SU-DHL-6 (cell line): ENCODE measurements at regions not wholly inside any gene's neighbourhood (a gene's known extent, or its start where the extent isn't known, plus 50 kb on each side); places are given as distances from the start of the nearest gene placed in this dataset.

Source experiments
- H2AFZ ChIP-seq: fragments of 200-600 bp; sonication (generic); 2 replicates; pipeline ENCODE4 v1.6.1; 2014; ENCODE audit warnings: low read depth, mild to moderate bottlenecking, moderate library complexity, mixed read lengths, antibody characterized with exemption, low read length; ENCODE audit not compliant: severe bottlenecking
- H3F3A ChIP-seq: fragments of 200-600 bp; shearing (Covaris generic); 2 replicates; pipeline ENCODE4 v1.6.0; 2016; ENCODE audit warnings: antibody characterized with exemption, mild to moderate bottlenecking; ENCODE audit not compliant: insufficient read depth
- H3K27ac ChIP-seq: fragments of 200-600 bp; sonication (generic); 2 replicates; pipeline ENCODE4 v1.5.1; 2016; ENCODE audit warnings: low read depth, mild to moderate bottlenecking, low read length, moderate library complexity, mixed read lengths
- H3K27me3 ChIP-seq: fragments of 200-600 bp; sonication (generic), shearing (Covaris generic); 2 replicates; pipeline ENCODE4 v1.6.0; 2014; ENCODE audit warnings: mild to moderate bottlenecking, low read length
- H3K36me3 ChIP-seq: fragments of 200-600 bp; sonication (generic); 2 replicates; pipeline ENCODE4 v1.6.1; 2014; ENCODE audit warnings: mild to moderate bottlenecking, low read length, mixed read lengths
- H3K4me2 ChIP-seq: fragments of 300-600, 200-600 bp; shearing (Covaris generic), sonication (generic); 2 replicates; pipeline ENCODE4 v1.6.0; 2014; ENCODE audit warnings: low read length, low read depth, mild to moderate bottlenecking; ENCODE audit not compliant: poor library complexity, severe bottlenecking
- H3K4me3 ChIP-seq: fragments of 200-600 bp; sonication (generic); 2 replicates; pipeline ENCODE4 v1.5.1; 2014; ENCODE audit warnings: antibody characterized with exemption, low read length, mild to moderate bottlenecking, mixed read lengths; ENCODE audit not compliant: insufficient read depth, poor library complexity, severe bottlenecking
- H3K79me2 ChIP-seq: fragments of 200-600 bp; sonication (generic); 2 replicates; pipeline ENCODE4 v1.6.1; 2014; ENCODE audit warnings: mild to moderate bottlenecking, low read length, moderate library complexity; ENCODE audit not compliant: insufficient read depth
- H3K9ac ChIP-seq: fragments of 200-600 bp; sonication (generic); 2 replicates; pipeline ENCODE4 v1.7.0; 2014; ENCODE audit warnings: mild to moderate bottlenecking, low read length
- H3K9me2 ChIP-seq: fragments of 200-600 bp; sonication (generic); replicated peaks from 2 replicates; pipeline ENCODE4 v1.6.1; 2014; ENCODE audit warnings: low read length; ENCODE audit not compliant: insufficient read depth
- H3K9me3 ChIP-seq: fragments of 200-600 bp; sonication (generic); 2 replicates; pipeline ENCODE4 v1.6.1; 2014; ENCODE audit warnings: low read length, mixed read lengths; ENCODE audit not compliant: insufficient read depth
- H4K20me1 ChIP-seq: fragments of 200-600 bp; sonication (generic); 2 replicates; pipeline ENCODE4 v1.6.1; 2014; ENCODE audit warnings: low read depth, mild to moderate bottlenecking, antibody characterized with exemption, low read length, moderate library complexity, mixed read lengths
- CTCF ChIP-seq: fragments of 200-600 bp; sonication (generic); IDR thresholded peaks from one replicate; pipeline ENCODE4 v1.5.1; 2017; ENCODE audit warnings: antibody characterized with exemption, mild to moderate bottlenecking, low read length, moderate library complexity; ENCODE audit not compliant: insufficient read depth, poor library complexity, severe bottlenecking
- EZH2phosphoT487 ChIP-seq: fragments of 200-600 bp; sonication (generic), shearing (Covaris generic); conservative IDR thresholded peaks from 2 replicates; pipeline ENCODE4 v1.6.1; 2018; ENCODE audit warnings: mild to moderate bottlenecking, antibody characterized with exemption, low read length, moderate library complexity, mixed read lengths

GRCh38 chr2:457262-457661 lies 169.4 kb upstream of the ALKAL2 start:
- Histone ChIP-seq H4K20me1 (no peaks in the 10 kb centered on the region), H3K9me3 (no peaks in the 10 kb centered on the region), H3K79me2 (no peaks in the 10 kb centered on the region), H3K9ac (no peak overlapping the region), H2AFZ (no peak overlapping the region), H3K27me3 (no peaks in the 10 kb centered on the region), H3K27ac (no peak overlapping the region), H3K4me3 (no peak overlapping the region), H3K9me2 (no peaks in the 10 kb centered on the region), H3K4me2 (no peak overlapping the region), H3K36me3 (no peaks in the 10 kb centered on the region), H3F3A (no peaks in the 10 kb centered on the region)
- TF ChIP-seq CTCF (no peak), EZH2phosphoT487 (no peak)

GRCh38 chr2:455913-456312 lies 168.0 kb upstream of the ALKAL2 start:
- Histone ChIP-seq H3K4me2 (no peak overlapping the region), H2AFZ (no peak overlapping the region), H3K79me2 (no peaks in the 10 kb centered on the region), H3K27ac (no peak overlapping the region), H3K9ac (no peak overlapping the region), H3K27me3 (no peaks in the 10 kb centered on the region), H3K9me2 (no peaks in the 10 kb centered on the region), H3K9me3 (no peaks in the 10 kb centered on the region), H3K4me3 (no peak overlapping the region), H3K36me3 (no peaks in the 10 kb centered on the region), H3F3A (no peaks in the 10 kb centered on the region), H4K20me1 (no peaks in the 10 kb centered on the region)
- no peak for TF ChIP-seq EZH2phosphoT487
- no peak for TF ChIP-seq CTCF

DNA sequence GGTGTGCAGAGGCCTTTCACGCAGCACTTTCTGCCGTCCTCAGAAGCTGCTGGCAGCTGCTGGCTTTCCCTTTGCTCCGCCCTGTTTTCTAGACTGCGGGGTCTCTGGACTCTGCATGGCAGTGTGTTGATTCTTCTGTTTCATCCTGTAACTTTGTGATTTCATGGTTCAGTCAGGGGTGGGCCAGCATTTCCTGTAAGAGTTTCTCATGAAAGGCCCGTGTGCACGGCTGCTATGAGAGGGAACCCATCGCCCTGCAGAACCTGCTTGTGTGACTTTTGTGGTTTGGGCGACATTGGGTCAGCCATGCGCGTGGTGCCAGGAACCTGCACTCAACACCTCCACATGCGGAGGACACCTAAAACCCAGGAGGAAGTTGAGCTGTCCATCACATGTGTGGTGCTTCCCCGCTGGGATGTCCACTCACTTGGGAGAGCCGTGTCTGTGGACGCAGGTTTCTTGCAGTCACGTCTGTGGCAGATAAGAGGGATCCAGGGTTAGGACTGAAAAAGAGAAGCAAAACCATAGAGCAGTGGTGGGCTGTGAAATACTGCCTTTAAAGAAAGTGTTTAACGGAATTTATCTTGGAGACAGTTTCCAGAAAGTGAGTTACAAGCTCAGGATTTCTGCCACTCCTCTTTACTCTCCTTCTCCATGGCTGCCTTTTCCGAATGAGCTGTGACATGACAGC lies 167.3 kb upstream of the ALKAL2 start:
- Histone ChIP-seq H2AFZ (no peak overlapping the region), H3F3A (no peaks in the 10 kb centered on the region), H3K9me2 (no peaks in the 10 kb centered on the region), H3K9me3 (no peaks in the 10 kb centered on the region), H3K36me3 (no peaks in the 10 kb centered on the region), H3K4me3 (no peak overlapping the region), H3K9ac (no peak overlapping the region), H3K4me2 (no peak overlapping the region), H4K20me1 (no peaks in the 10 kb centered on the region), H3K27ac (no peak overlapping the region), H3K27me3 (no peaks in the 10 kb centered on the region), H3K79me2 (no peaks in the 10 kb centered on the region)
- TF ChIP-seq CTCF (no peak), EZH2phosphoT487 (no peak)
